Smooth muscle cell (in vitro differentiated cells): ENCODE measurements at regions not wholly inside any gene's neighbourhood (a gene's known extent, or its start where the extent isn't known, plus 50 kb on each side); places are given as distances from the start of the nearest gene placed in this dataset.
"Not testable (repeated sequence)": the region's sequence is repeated elsewhere in the genome, so short reads cannot be mapped to it uniquely, and the experiment has no call there.

ENCODE experiments used
- DNase-seq: peaks from one replicate; lab custom pipeline; 2025; ENCODE audit not compliant: unreplicated experiment; lab: John Stamatoyannopoulos, UW
- H2AFZ ChIP-seq: fragments of 200-600 bp; sonication (generic); 2 replicates; pipeline ENCODE4 v1.6.0; 2016; ENCODE audit warnings: antibody characterized with exemption, low read depth, mild to moderate bottlenecking
- H3F3A ChIP-seq: fragments of 200-600 bp; sonication (generic); 2 replicates; pipeline ENCODE4 v1.6.0; 2017; ENCODE audit warnings: antibody characterized with exemption, low read depth
- H3K27ac ChIP-seq: fragments of 200-600 bp; sonication (generic); 2 replicates; pipeline ENCODE4 v1.5.1; 2016; ENCODE audit warnings: low read depth, mild to moderate bottlenecking
- H3K27me3 ChIP-seq: fragments of 200-600 bp; sonication (generic); 2 replicates; pipeline ENCODE4 v1.6.1; 2016; ENCODE audit warnings: low read depth, mild to moderate bottlenecking
- H3K36me3 ChIP-seq: fragments of 200-600 bp; sonication (generic); 2 replicates; pipeline ENCODE4 v1.5.1; 2016; ENCODE audit warnings: low read depth
- H3K4me1 ChIP-seq: fragments of 200-600 bp; sonication (generic); 2 replicates; pipeline ENCODE4 v1.5.1; 2016; ENCODE audit warnings: low read depth
- H3K4me2 ChIP-seq: fragments of 200-600 bp; sonication (generic); 2 replicates; pipeline ENCODE4 v1.6.0; 2016; ENCODE audit warnings: mild to moderate bottlenecking
- H3K4me3 ChIP-seq: fragments of 200-600 bp; sonication (generic); 2 replicates; pipeline ENCODE4 v1.5.1; 2016; ENCODE audit warnings: mild to moderate bottlenecking
- H3K79me2 ChIP-seq: fragments of 200-600 bp; sonication (generic); 2 replicates; pipeline ENCODE4 v1.6.0; 2016; ENCODE audit warnings: low read depth, mild to moderate bottlenecking
- H3K9ac ChIP-seq: fragments of 200-600 bp; sonication (generic); 2 replicates; pipeline ENCODE4 v1.6.0; 2016; ENCODE audit warnings: low read depth
- H3K9me3 ChIP-seq: fragments of 200-600 bp; sonication (generic); replicated peaks from 2 replicates; pipeline ENCODE4 v1.5.1; 2016; ENCODE audit warnings: low read depth
- H4K20me1 ChIP-seq: fragments of 200-600 bp; sonication (generic); 2 replicates; pipeline ENCODE4 v1.6.0; 2016; ENCODE audit warnings: low read depth
- WGBS: methylation state at CpG from one replicate; pipeline ENCODE4 v1.1.7; 2016; ENCODE audit warnings: low lambda C conversion rate; 5-methylcytosine and 5-hydroxymethylcytosine counted together

GRCh38 chr21:5975719-5976118, 4545.7 kb upstream of the TPTE start:
- not testable (repeated sequence) for H3K9ac ChIP-seq, H4K20me1 ChIP-seq, H3K36me3 ChIP-seq, H2AFZ ChIP-seq, DNase-seq, H3K4me2 ChIP-seq, H3F3A ChIP-seq, H3K27ac ChIP-seq, H3K79me2 ChIP-seq, H3K9me3 ChIP-seq, H3K27me3 ChIP-seq, H3K4me3 ChIP-seq, H3K4me1 ChIP-seq
- no CpG with 5 or more reads among the region's 5 CpGs for WGBS

GRCh38 chr21:5997586-5997985, 4523.8 kb upstream of the TPTE start:
- not testable (repeated sequence) for H3K4me3 ChIP-seq, H4K20me1 ChIP-seq
- no CpG with 5 or more reads among the region's 2 CpGs for WGBS

GRCh38 chr21:6015422-6016057, 4505.8 kb upstream of the TPTE start:
- H2AFZ ChIP-seq, H3K4me1 ChIP-seq, H3K4me2 ChIP-seq, H4K20me1 ChIP-seq, H3K27me3 ChIP-seq, H3K4me3 ChIP-seq, H3K9me3 ChIP-seq, H3K27ac ChIP-seq, DNase-seq, H3K79me2 ChIP-seq, H3K36me3 ChIP-seq, H3F3A ChIP-seq, H3K9ac ChIP-seq: not testable (repeated sequence)
- WGBS = no CpG with 5 or more reads among the region's 7 CpGs

More at GRCh38 chr21:5997586-5997985, 4523.8 kb upstream of the TPTE start:
- H3K9me3 ChIP-seq, H3K9ac ChIP-seq, H3K4me1 ChIP-seq, H3K27ac ChIP-seq, H3F3A ChIP-seq, DNase-seq, H2AFZ ChIP-seq, H3K4me2 ChIP-seq, H3K79me2 ChIP-seq, H3K36me3 ChIP-seq, H3K27me3 ChIP-seq: not testable (repeated sequence)

- H3K36me3 ChIP-seq, DNase-seq, H3F3A ChIP-seq: not testable (repeated sequence)
Measured at GRCh38 chr21:6020460-6020859, 4500.9 kb upstream of the TPTE start.

GRCh38 chr21:6020953-6021716, 4500.2 kb upstream of the TPTE start:
- not testable (repeated sequence) for H4K20me1 ChIP-seq, H3F3A ChIP-seq

More at GRCh38 chr21:6020460-6020859, 4500.9 kb upstream of the TPTE start:
- not testable (repeated sequence) for H3K4me1 ChIP-seq, H3K9ac ChIP-seq, H3K4me2 ChIP-seq, H3K27me3 ChIP-seq, H3K27ac ChIP-seq, H2AFZ ChIP-seq, H3K4me3 ChIP-seq, H3K9me3 ChIP-seq, H4K20me1 ChIP-seq, H3K79me2 ChIP-seq
- no CpG with 5 or more reads among the region's 5 CpGs for WGBS

GRCh38 chr21:6021717-6022270, 4499.6 kb upstream of the TPTE start:
- not testable (repeated sequence) for H3F3A ChIP-seq, H3K27me3 ChIP-seq, H4K20me1 ChIP-seq, H3K27ac ChIP-seq, H3K4me3 ChIP-seq, H2AFZ ChIP-seq, H3K36me3 ChIP-seq, H3K9ac ChIP-seq, H3K79me2 ChIP-seq, H3K4me2 ChIP-seq, H3K4me1 ChIP-seq, DNase-seq, H3K9me3 ChIP-seq
- WGBS = no CpG with 5 or more reads among the region's 4 CpGs

More at GRCh38 chr21:6020953-6021716, 4500.2 kb upstream of the TPTE start:
- H3K4me1 ChIP-seq, H3K79me2 ChIP-seq, H3K27ac ChIP-seq, H3K36me3 ChIP-seq, H3K27me3 ChIP-seq, H3K9ac ChIP-seq, H3K4me2 ChIP-seq, H3K9me3 ChIP-seq, DNase-seq, H2AFZ ChIP-seq, H3K4me3 ChIP-seq: not testable (repeated sequence)
- WGBS = no CpG with 5 or more reads among the region's 10 CpGs

- not testable (repeated sequence) for H3K27ac ChIP-seq, H3K4me3 ChIP-seq, H3K79me2 ChIP-seq, H2AFZ ChIP-seq, H3K9me3 ChIP-seq, H3K9ac ChIP-seq, H3K36me3 ChIP-seq, H4K20me1 ChIP-seq, H3K27me3 ChIP-seq, DNase-seq, H3F3A ChIP-seq, H3K4me1 ChIP-seq, H3K4me2 ChIP-seq
- WGBS = no CpG with 5 or more reads among the region's 3 CpGs
Measured at GRCh38 chr21:6023331-6023730, 4498.1 kb upstream of the TPTE start.

GRCh38 chr21:6025139-6025538, 4496.2 kb upstream of the TPTE start:
- H4K20me1 ChIP-seq, H3K4me3 ChIP-seq, H3K9me3 ChIP-seq, H3K27ac ChIP-seq, H3K4me2 ChIP-seq, H3K36me3 ChIP-seq, H3K4me1 ChIP-seq, H2AFZ ChIP-seq, DNase-seq, H3K27me3 ChIP-seq, H3K9ac ChIP-seq, H3F3A ChIP-seq, H3K79me2 ChIP-seq: not testable (repeated sequence)
- WGBS = no CpG with 5 or more reads among the region's 3 CpGs
